HG03039 (cell line): ENCODE measurements at regions not wholly inside any gene's neighbourhood (a gene's known extent, or its start where the extent isn't known, plus 50 kb on each side); places are given as distances from the start of the nearest gene placed in this dataset.

Experiments used
- ATAC-seq: cut with Tn5 transposase; IDR thresholded peaks from one replicate; pipeline ENCODE4 v1.9.1; 2021; ENCODE audit warnings: mild to moderate bottlenecking, moderate library complexity; ENCODE audit not compliant: unreplicated experiment

- ATAC-seq, result no peak
Observed at GRCh38 chr3:182190056-182190455, 478.3 kb downstream of the SOX2 start.

GRCh38 chr3:182198345-182198744 lies 486.6 kb downstream of the SOX2 start:
- no peak for ATAC-seq

- ATAC-seq, result no peak
Observed at GRCh38 chr3:182201456-182202168, 489.9 kb downstream of the SOX2 start.

GRCh38 chr3:182212479-182213076 lies 500.9 kb downstream of the SOX2 start:
- ATAC-seq, result no peak

- ATAC-seq, result no peak
Observed at GRCh38 chr3:182214416-182214815, 502.7 kb downstream of the SOX2 start.

- ATAC-seq, result no peak
Observed at GRCh38 chr3:182215881-182216280, 504.2 kb downstream of the SOX2 start.

GRCh38 chr3:182216311-182216970 lies 504.7 kb downstream of the SOX2 start:
- no peak for ATAC-seq

GRCh38 chr3:182220013-182220412 lies 508.3 kb downstream of the SOX2 start:
- ATAC-seq, result no peak

GRCh38 chr3:182220471-182220870 lies 508.7 kb downstream of the SOX2 start:
- no peak for ATAC-seq

- ATAC-seq, result no peak
Observed at GRCh38 chr3:182226995-182227394, 515.3 kb downstream of the SOX2 start.

GRCh38 chr3:182233405-182233804 lies 521.7 kb downstream of the SOX2 start:
- ATAC-seq, result no peak

- ATAC-seq, result no peak
Observed at GRCh38 chr3:182233957-182234356, 522.2 kb downstream of the SOX2 start.

GRCh38 chr3:182234881-182235280 lies 523.2 kb downstream of the SOX2 start:
- no peak for ATAC-seq

GRCh38 chr3:182235504-182235903 lies 523.8 kb downstream of the SOX2 start:
- no peak for ATAC-seq

GRCh38 chr3:182238126-182238525 lies 526.4 kb downstream of the SOX2 start:
- no peak for ATAC-seq

- no peak for ATAC-seq
Observed at GRCh38 chr3:182239316-182239715, 527.6 kb downstream of the SOX2 start.

GRCh38 chr3:182240474-182240873 lies 528.7 kb downstream of the SOX2 start:
- no peak for ATAC-seq

- no peak for ATAC-seq
Observed at GRCh38 chr3:182241196-182241765, 529.6 kb downstream of the SOX2 start.

GRCh38 chr3:182241766-182242488 lies 530.2 kb downstream of the SOX2 start:
- ATAC-seq, result no peak

GRCh38 chr3:182242489-182242942 lies 530.8 kb downstream of the SOX2 start:
- ATAC-seq, result no peak

- ATAC-seq, result no peak
Observed at GRCh38 chr3:182243625-182244024, 531.9 kb downstream of the SOX2 start.
